ENCODE measurements at regions not wholly inside any gene's neighbourhood (a gene's known extent, or its start where the extent isn't known, plus 50 kb on each side); places are given as distances from the start of the nearest gene placed in this dataset.

- Histone ChIP-seq H4K20me1 (ENCODE audit: insufficient read depth) (no peaks in the 10 kb centered on the region), H3K79me2 (replicated peaks; ENCODE audit: insufficient read depth, low read length) (no peaks in the 10 kb centered on the region), H3K4me2 (ENCODE audit: low read length) (no peak overlapping the region), H3K9me3 (ENCODE audit: low read length) (no peaks in the 10 kb centered on the region), H3K27ac (ENCODE audit: low read length) (peak overlapping the region; percentile 21), H2AFZ (ENCODE audit: low read depth, low read length) (no peak overlapping the region), H3K9me2 (ENCODE audit: insufficient read depth, low read length) (no peaks in the 10 kb centered on the region), H3K27me3 (ENCODE audit: insufficient read depth, low read depth, low read length) (no peaks in the 10 kb centered on the region), H3K4me3 (ENCODE audit: low read length) (no peak overlapping the region), H3F3A (ENCODE audit: insufficient read depth, low read length, poor library complexity, severe bottlenecking) (no peaks in the 10 kb centered on the region), H3K9ac (ENCODE audit: low read length) (no peak overlapping the region), H3K36me3 (ENCODE audit: insufficient read depth, low read length) (no peaks in the 10 kb centered on the region)
- TF ChIP-seq SMC3 (conservative IDR thresholded peaks at IDR 0.05; ENCODE audit: poor library complexity): no peak
Measured at GRCh38 chr20:17097603-17098002, 129.2 kb upstream of the PCSK2 start.

GRCh38 chr20:17100506-17100905, 126.3 kb upstream of the PCSK2 start:
- Histone ChIP-seq H3K79me2 (replicated peaks; ENCODE audit: insufficient read depth, low read length) (no peaks in the 10 kb centered on the region), H3K36me3 (ENCODE audit: insufficient read depth, low read length) (no peaks in the 10 kb centered on the region), H3K9ac (ENCODE audit: low read length) (no peak overlapping the region), H4K20me1 (ENCODE audit: insufficient read depth) (no peaks in the 10 kb centered on the region), H3K27me3 (ENCODE audit: insufficient read depth, low read depth, low read length) (no peaks in the 10 kb centered on the region), H3F3A (ENCODE audit: insufficient read depth, low read length, poor library complexity, severe bottlenecking) (no peaks in the 10 kb centered on the region), H3K9me2 (ENCODE audit: insufficient read depth, low read length) (no peaks in the 10 kb centered on the region), H3K4me2 (ENCODE audit: low read length) (no peak overlapping the region), H3K27ac (ENCODE audit: low read length) (no peak overlapping the region), H2AFZ (ENCODE audit: low read depth, low read length) (no peak overlapping the region), H3K9me3 (ENCODE audit: low read length) (no peaks in the 10 kb centered on the region), H3K4me3 (ENCODE audit: low read length) (no peak overlapping the region)
- no peak for TF ChIP-seq TAF1 (IDR thresholded peaks at IDR 0.05; ENCODE audit: low read depth)
- no peak for TF ChIP-seq REST (IDR thresholded peaks at IDR 0.05; ENCODE audit: borderline replicate concordance)
- no peak for TF ChIP-seq CTCF (IDR thresholded peaks at IDR 0.05; ENCODE audit: poor library complexity, severe bottlenecking)

GRCh38 chr20:17107127-17107526, 119.7 kb upstream of the PCSK2 start:
- H4K20me1 ChIP-seq (ENCODE audit: insufficient read depth): no peaks in the 10 kb centered on the region
- no peak overlapping the region for H3K4me2 ChIP-seq (ENCODE audit: low read length)
- no peaks in the 10 kb centered on the region for H3F3A ChIP-seq (ENCODE audit: insufficient read depth, low read length, poor library complexity, severe bottlenecking)
- TF ChIP-seq EP300 (conservative IDR thresholded peaks at IDR 0.05; ENCODE audit: poor library complexity, severe bottlenecking) (peak; percentile 87), RAD21 (conservative IDR thresholded peaks at IDR 0.05) (no peak), MXI1 (conservative IDR thresholded peaks at IDR 0.05; ENCODE audit: poor library complexity, severe bottlenecking) (no peak), SMC3 (conservative IDR thresholded peaks at IDR 0.05; ENCODE audit: poor library complexity) (no peak), REST (IDR thresholded peaks at IDR 0.05; ENCODE audit: borderline replicate concordance) (no peak), POLR2AphosphoS5 (IDR thresholded peaks at IDR 0.05) (peak; percentile 60), CTCF (IDR thresholded peaks at IDR 0.05; ENCODE audit: poor library complexity, severe bottlenecking) (no peak)
- no peaks in the 10 kb centered on the region for H3K79me2 ChIP-seq (replicated peaks; ENCODE audit: insufficient read depth, low read length)
- no peak overlapping the region for H3K4me3 ChIP-seq (ENCODE audit: low read length)
- H3K9me2 ChIP-seq (ENCODE audit: insufficient read depth, low read length): no peaks in the 10 kb centered on the region
- no peaks in the 10 kb centered on the region for H3K9me3 ChIP-seq (ENCODE audit: low read length)
- H3K9ac ChIP-seq (ENCODE audit: low read length): peak overlapping the region; percentile 39
- no peaks in the 10 kb centered on the region for H3K36me3 ChIP-seq (ENCODE audit: insufficient read depth, low read length)
- H3K27ac ChIP-seq (ENCODE audit: low read length): peak overlapping the region; percentile 74
- H2AFZ ChIP-seq (ENCODE audit: low read depth, low read length): no peak overlapping the region
- H3K27me3 ChIP-seq (ENCODE audit: insufficient read depth, low read depth, low read length): no peaks in the 10 kb centered on the region
